HUES48 (cell line): ENCODE measurements at regions not wholly inside any gene's neighbourhood (a gene's known extent, or its start where the extent isn't known, plus 50 kb on each side); places are given as distances from the start of the nearest gene placed in this dataset.
"Not testable (repeated sequence)": the region's sequence is repeated elsewhere in the genome, so short reads cannot be mapped to it uniquely, and the experiment has no call there.

ENCODE experiments used
- H3K27ac ChIP-seq: one replicate; pipeline ENCODE4 v1.7.0; 2013; ENCODE audit warnings: low read depth, low read length, inconsistent platforms
- H3K27me3 ChIP-seq: 2 replicates; pipeline ENCODE4 v1.6.1; 2013; ENCODE audit warnings: mild to moderate bottlenecking, low read length; ENCODE audit not compliant: control insufficient read depth, insufficient read depth
- H3K36me3 ChIP-seq: 2 replicates; pipeline ENCODE4 v1.6.1; 2013; ENCODE audit warnings: low read length; ENCODE audit not compliant: control insufficient read depth, insufficient read depth
- H3K4me1 ChIP-seq: 2 replicates; pipeline ENCODE4 v1.6.1; 2013; ENCODE audit warnings: mild to moderate bottlenecking, low read length; ENCODE audit not compliant: control insufficient read depth, insufficient read depth
- H3K4me3 ChIP-seq: 2 replicates; pipeline ENCODE4 v1.5.1; 2013; ENCODE audit warnings: mild to moderate bottlenecking, low read depth, low read length
- H3K9ac ChIP-seq: 2 replicates; pipeline ENCODE4 v1.6.1; 2013; ENCODE audit warnings: mild to moderate bottlenecking, low read depth, low read length, moderate library complexity
- H3K9me3 ChIP-seq: 2 replicates; pipeline ENCODE4 v1.6.1; 2013; ENCODE audit warnings: low read length; ENCODE audit not compliant: control insufficient read depth, insufficient read depth

GRCh38 chr3:177349384-177349783 lies 152.1 kb upstream of the TBL1XR1 start:
- H3K4me1 ChIP-seq, result peaks cover 21% of the 10 kb centered on the region
- no peak overlapping the region for H3K4me3 ChIP-seq
- H3K27ac ChIP-seq, result no peak overlapping the region
- H3K27me3 ChIP-seq, result peaks cover 45% of the 10 kb centered on the region
- H3K36me3 ChIP-seq, result no peaks in the 10 kb centered on the region
- no peak overlapping the region for H3K9ac ChIP-seq
- no peaks in the 10 kb centered on the region for H3K9me3 ChIP-seq

- no peak overlapping the region for H3K27ac ChIP-seq
- peaks cover 15% of the 10 kb centered on the region for H3K4me1 ChIP-seq
- H3K9ac ChIP-seq, result no peak overlapping the region
- H3K36me3 ChIP-seq, result no peaks in the 10 kb centered on the region
- H3K9me3 ChIP-seq, result no peaks in the 10 kb centered on the region
- H3K27me3 ChIP-seq, result peaks cover 40% of the 10 kb centered on the region
- no peak overlapping the region for H3K4me3 ChIP-seq
Measured at GRCh38 chr3:177350121-177350520, 152.8 kb upstream of the TBL1XR1 start.

- Histone ChIP-seq H3K27me3 (peaks cover 29% of the 10 kb centered on the region), H3K4me1 (peaks cover 4% of the 10 kb centered on the region), H3K4me3 (no peak overlapping the region), H3K9me3 (no peaks in the 10 kb centered on the region), H3K9ac (no peak overlapping the region), H3K36me3 (no peaks in the 10 kb centered on the region), H3K27ac (no peak overlapping the region)
Measured at GRCh38 chr3:177351206-177351605, 153.9 kb upstream of the TBL1XR1 start.

GRCh38 chr3:177351757-177352158 lies 154.5 kb upstream of the TBL1XR1 start:
- H3K27ac ChIP-seq, result no peak overlapping the region
- no peaks in the 10 kb centered on the region for H3K9me3 ChIP-seq
- H3K36me3 ChIP-seq, result no peaks in the 10 kb centered on the region
- no peak overlapping the region for H3K4me3 ChIP-seq
- no peaks in the 10 kb centered on the region for H3K4me1 ChIP-seq
- no peak overlapping the region for H3K9ac ChIP-seq
- peaks cover 23% of the 10 kb centered on the region for H3K27me3 ChIP-seq

GRCh38 chr3:177352424-177352823 lies 155.1 kb upstream of the TBL1XR1 start:
- peaks cover 6% of the 10 kb centered on the region for H3K4me1 ChIP-seq
- H3K9ac ChIP-seq, result no peak overlapping the region
- peaks cover 22% of the 10 kb centered on the region for H3K27me3 ChIP-seq
- H3K4me3 ChIP-seq, result no peak overlapping the region
- no peaks in the 10 kb centered on the region for H3K9me3 ChIP-seq
- H3K27ac ChIP-seq, result no peak overlapping the region
- no peaks in the 10 kb centered on the region for H3K36me3 ChIP-seq

- Histone ChIP-seq H3K4me3 (no peak overlapping the region), H3K4me1 (peaks cover 13% of the 10 kb centered on the region), H3K9ac (no peak overlapping the region), H3K27me3 (peaks cover 16% of the 10 kb centered on the region), H3K36me3 (no peaks in the 10 kb centered on the region), H3K27ac (no peak overlapping the region), H3K9me3 (no peaks in the 10 kb centered on the region)
Measured at GRCh38 chr3:177353140-177353539, 155.9 kb upstream of the TBL1XR1 start.

GRCh38 chr3:177353879-177354278 lies 156.6 kb upstream of the TBL1XR1 start:
- H3K4me3 ChIP-seq, H3K27ac ChIP-seq: not testable (repeated sequence)

GRCh38 chr3:177354466-177354865 lies 157.2 kb upstream of the TBL1XR1 start:
- no peak overlapping the region for H3K9ac ChIP-seq
- no peaks in the 10 kb centered on the region for H3K36me3 ChIP-seq
- no peaks in the 10 kb centered on the region for H3K9me3 ChIP-seq
- no peak overlapping the region for H3K27ac ChIP-seq
- H3K4me1 ChIP-seq, result peaks cover 25% of the 10 kb centered on the region
- peaks cover 6% of the 10 kb centered on the region; the same call in 1 of the 2 replicates for H3K27me3 ChIP-seq
- H3K4me3 ChIP-seq, result no peak overlapping the region

More at GRCh38 chr3:177353879-177354278, 156.6 kb upstream of the TBL1XR1 start:
- not testable (repeated sequence) for H3K9me3 ChIP-seq, H3K27me3 ChIP-seq, H3K9ac ChIP-seq, H3K36me3 ChIP-seq
- H3K4me1 ChIP-seq, result peaks cover 19% of the 10 kb centered on the region

- Histone ChIP-seq H3K27ac (no peak overlapping the region), H3K4me3 (no peak overlapping the region), H3K4me1 (peaks cover 38% of the 10 kb centered on the region), H3K36me3 (no peaks in the 10 kb centered on the region), H3K9me3 (no peaks in the 10 kb centered on the region), H3K27me3 (peaks cover 6% of the 10 kb centered on the region; the same call in 1 of the 2 replicates), H3K9ac (no peak overlapping the region)
Measured at GRCh38 chr3:177356113-177356512, 158.8 kb upstream of the TBL1XR1 start.

GRCh38 chr3:177356952-177357351 lies 159.7 kb upstream of the TBL1XR1 start:
- H3K27me3 ChIP-seq, result peaks cover 6% of the 10 kb centered on the region; the same call in 1 of the 2 replicates
- peak overlapping the region; percentile 96 for H3K27ac ChIP-seq
- H3K4me3 ChIP-seq, result no peak overlapping the region
- H3K4me1 ChIP-seq, result peaks cover 41% of the 10 kb centered on the region
- H3K36me3 ChIP-seq, result no peaks in the 10 kb centered on the region
- no peaks in the 10 kb centered on the region for H3K9me3 ChIP-seq
- no peak overlapping the region for H3K9ac ChIP-seq

GRCh38 chr3:177357352-177358090 lies 160.2 kb upstream of the TBL1XR1 start:
- peak overlapping the region; percentile 96 for H3K27ac ChIP-seq
- peaks cover 6% of the 10 kb centered on the region; the same call in 1 of the 2 replicates for H3K27me3 ChIP-seq
- no peak overlapping the region for H3K4me3 ChIP-seq
- H3K36me3 ChIP-seq, result no peaks in the 10 kb centered on the region
- H3K4me1 ChIP-seq, result peaks cover 41% of the 10 kb centered on the region
- no peaks in the 10 kb centered on the region for H3K9me3 ChIP-seq
- H3K9ac ChIP-seq, result no peak overlapping the region
